Esophagus squamous epithelium (tissue), 4 donors: ENCODE measurements at regions not wholly inside any gene's neighbourhood (a gene's known extent, or its start where the extent isn't known, plus 50 kb on each side); places are given as distances from the start of the nearest gene placed in this dataset.

Source experiments
- CTCF ChIP-seq, 6 experiments: fragments of 450-650 bp in 4 of 6; fragments of 200-600 bp in 2 of 6; sonication (generic) in 2 of 6; IDR thresholded peaks; one replicate each; pipeline ENCODE4 v1.5.1; 2016 to 2019; ENCODE audit warnings: antibody characterized with exemption in 6 of 6, mild to moderate bottlenecking in 4 of 6, moderate library complexity in 4 of 6
- POLR2A ChIP-seq, 4 donors: fragments of 450-650 bp; IDR thresholded peaks; one replicate each; pipeline ENCODE4 v1.6.1; 2017; ENCODE audit warnings: antibody characterized with exemption in 4 of 4, mild to moderate bottlenecking in 4 of 4, moderate library complexity in 3 of 4

GRCh38 chr5:74074111-74074510, 448.1 kb downstream of the ARHGEF28 start:
- TF ChIP-seq CTCF (IDR thresholded peaks at IDR 0.05): no peak
- TF ChIP-seq POLR2A (IDR thresholded peaks at IDR 0.05): no peak
